Activated naive CD8-positive, alpha-beta T cell treated with anti-CD3 and anti-CD28 coated beads, Interleukin-2, amount 10 ng/mL, durations not matched to agents 7 days and 5 days (primary cell): ENCODE measurements at regions not wholly inside any gene's neighbourhood (a gene's known extent, or its start where the extent isn't known, plus 50 kb on each side); places are given as distances from the start of the nearest gene placed in this dataset.

Source experiments
- ATAC-seq: fragments of 150-1000 bp; cut with Tn5 transposase; one replicate; pipeline ENCODE4 v1.10.0; 2021; ENCODE audit warnings: low read depth, moderate library complexity
- POLR2A ChIA-PET: fragments of 350-600 bp; sonication (Branson Sonifier 250); formaldehyde crosslinking; loops from one replicate; lab custom pipeline; 2021; ENCODE audit warnings: antibody characterized with exemption; lab: Charles Lee
- DNase-seq: peaks from one replicate; pipeline ENCODE4 v3.0.0; 2021
- H3K27ac Mint-ChIP-seq: one replicate; pipeline ENCODE4 v1.8.0; 2022; ENCODE audit warnings: mild to moderate bottlenecking, mixed read lengths
- H3K27me3 Mint-ChIP-seq: one replicate; pipeline ENCODE4 v1.8.0; 2022; ENCODE audit warnings: mild to moderate bottlenecking, moderate library complexity, mixed read lengths
- H3K36me3 Mint-ChIP-seq: one replicate; pipeline ENCODE4 v1.8.0; 2021; ENCODE audit warnings: mild to moderate bottlenecking, mixed read lengths
- H3K4me1 Mint-ChIP-seq: one replicate; pipeline ENCODE4 v1.8.0; 2021; ENCODE audit warnings: mixed read lengths
- H3K4me3 Mint-ChIP-seq: one replicate; pipeline ENCODE4 v1.8.0; 2022; ENCODE audit warnings: mild to moderate bottlenecking, moderate library complexity, mixed read lengths
- H3K9me3 Mint-ChIP-seq: one replicate; pipeline ENCODE4 v1.8.0; 2021; ENCODE audit warnings: mixed read lengths

- POLR2A ChIA-PET = interaction anchor here (0.6 to 0.7 kb wide), 2 partner anchors 37 to 70 kb away, joined by 3 read pairs; no protein-coding TSS in a partner anchor
- no peak for ATAC-seq
- DNase-seq = no peak
- Mint-ChIP-seq H3K27me3 (peaks cover 7% of the 10 kb centered on the region), H3K36me3 (no peaks in the 10 kb centered on the region), H3K27ac (no peak overlapping the region), H3K4me3 (no peak overlapping the region), H3K9me3 (no peaks in the 10 kb centered on the region), H3K4me1 (no peaks in the 10 kb centered on the region)
Measured at GRCh38 chr5:66322786-66323528, 178.9 kb downstream of the SREK1 start.

- peaks cover 7% of the 10 kb centered on the region for H3K27me3 Mint-ChIP-seq
- POLR2A ChIA-PET = interaction anchor here (0.6 to 0.7 kb wide), 2 partner anchors 38 to 70 kb away, joined by 3 read pairs; no protein-coding TSS in a partner anchor
- H3K9me3 Mint-ChIP-seq = no peaks in the 10 kb centered on the region
- DNase-seq (no peak), ATAC-seq (no peak)
- H3K36me3 Mint-ChIP-seq = no peaks in the 10 kb centered on the region
- no peaks in the 10 kb centered on the region for H3K4me1 Mint-ChIP-seq
- H3K4me3 Mint-ChIP-seq = no peak overlapping the region
- no peak overlapping the region for H3K27ac Mint-ChIP-seq
Measured at GRCh38 chr5:66323529-66323895, 179.4 kb downstream of the SREK1 start.

- Mint-ChIP-seq H3K27me3 (peaks cover 3% of the 10 kb centered on the region), H3K4me3 (no peak overlapping the region), H3K36me3 (no peaks in the 10 kb centered on the region), H3K27ac (no peak overlapping the region), H3K4me1 (no peaks in the 10 kb centered on the region), H3K9me3 (peaks cover 2% of the 10 kb centered on the region)
- POLR2A ChIA-PET = no interaction called here
- DNase-seq = no peak
- no peak for ATAC-seq
Measured at GRCh38 chr5:66324357-66324756, 180.3 kb downstream of the SREK1 start.

- DNase-seq (no peak), ATAC-seq (no peak)
- POLR2A ChIA-PET = no interaction called here
- H3K9me3 Mint-ChIP-seq = peaks cover 5% of the 10 kb centered on the region
- no peaks in the 10 kb centered on the region for H3K4me1 Mint-ChIP-seq
- H3K27ac Mint-ChIP-seq = no peak overlapping the region
- H3K36me3 Mint-ChIP-seq = peaks cover 3% of the 10 kb centered on the region
- no peak overlapping the region for H3K4me3 Mint-ChIP-seq
- peaks cover 3% of the 10 kb centered on the region for H3K27me3 Mint-ChIP-seq
Measured at GRCh38 chr5:66326276-66326675, 182.2 kb downstream of the SREK1 start.

GRCh38 chr5:66327008-66327407 lies 182.9 kb downstream of the SREK1 start:
- POLR2A ChIA-PET = no interaction called here
- H3K9me3 Mint-ChIP-seq = peaks cover 5% of the 10 kb centered on the region
- H3K36me3 Mint-ChIP-seq = peaks cover 3% of the 10 kb centered on the region
- ATAC-seq (no peak), DNase-seq (no peak)
- H3K4me3 Mint-ChIP-seq = no peak overlapping the region
- H3K27me3 Mint-ChIP-seq = peaks cover 3% of the 10 kb centered on the region
- no peaks in the 10 kb centered on the region for H3K4me1 Mint-ChIP-seq
- H3K27ac Mint-ChIP-seq = no peak overlapping the region

- POLR2A ChIA-PET = no interaction called here
- Mint-ChIP-seq H3K4me1 (no peaks in the 10 kb centered on the region), H3K27me3 (no peaks in the 10 kb centered on the region), H3K9me3 (peaks cover 5% of the 10 kb centered on the region), H3K27ac (no peak overlapping the region), H3K4me3 (no peak overlapping the region), H3K36me3 (peaks cover 3% of the 10 kb centered on the region)
- no peak for DNase-seq
- no peak for ATAC-seq
Measured at GRCh38 chr5:66329078-66329477, 185.0 kb downstream of the SREK1 start.

- no peak overlapping the region for H3K4me3 Mint-ChIP-seq
- POLR2A ChIA-PET = no interaction called here
- no peak for ATAC-seq
- peaks cover 5% of the 10 kb centered on the region for H3K9me3 Mint-ChIP-seq
- H3K36me3 Mint-ChIP-seq = peaks cover 3% of the 10 kb centered on the region
- DNase-seq = no peak
- no peaks in the 10 kb centered on the region for H3K4me1 Mint-ChIP-seq
- no peak overlapping the region for H3K27ac Mint-ChIP-seq
- H3K27me3 Mint-ChIP-seq = peaks cover 12% of the 10 kb centered on the region
Measured at GRCh38 chr5:66333192-66333591, 189.1 kb downstream of the SREK1 start.

- POLR2A ChIA-PET = no interaction called here
Measured at GRCh38 chr5:66337626-66338226, 193.6 kb downstream of the SREK1 start.

GRCh38 chr5:66338828-66339227 lies 194.7 kb downstream of the SREK1 start:
- ATAC-seq (no peak), DNase-seq (no peak)
- no peaks in the 10 kb centered on the region for H3K9me3 Mint-ChIP-seq
- peaks cover 19% of the 10 kb centered on the region for H3K27me3 Mint-ChIP-seq
- no peak overlapping the region for H3K4me3 Mint-ChIP-seq
- H3K27ac Mint-ChIP-seq = no peak overlapping the region
- POLR2A ChIA-PET = no interaction called here
- no peaks in the 10 kb centered on the region for H3K36me3 Mint-ChIP-seq
- no peaks in the 10 kb centered on the region for H3K4me1 Mint-ChIP-seq

More at GRCh38 chr5:66337626-66338226, 193.6 kb downstream of the SREK1 start:
- Mint-ChIP-seq H3K4me3 (no peak overlapping the region), H3K27me3 (peaks cover 19% of the 10 kb centered on the region), H3K4me1 (no peaks in the 10 kb centered on the region), H3K9me3 (no peaks in the 10 kb centered on the region), H3K27ac (no peak overlapping the region), H3K36me3 (no peaks in the 10 kb centered on the region)
- ATAC-seq (no peak), DNase-seq (no peak)

GRCh38 chr5:66339896-66340295 lies 195.8 kb downstream of the SREK1 start:
- Mint-ChIP-seq H3K27me3 (peaks cover 19% of the 10 kb centered on the region), H3K4me3 (no peak overlapping the region), H3K4me1 (no peaks in the 10 kb centered on the region), H3K36me3 (no peaks in the 10 kb centered on the region), H3K9me3 (no peaks in the 10 kb centered on the region), H3K27ac (no peak overlapping the region)
- DNase-seq (no peak), ATAC-seq (no peak)
- POLR2A ChIA-PET = no interaction called here

- Mint-ChIP-seq H3K4me1 (no peaks in the 10 kb centered on the region), H3K27ac (no peak overlapping the region), H3K36me3 (no peaks in the 10 kb centered on the region), H3K27me3 (peaks cover 21% of the 10 kb centered on the region), H3K9me3 (no peaks in the 10 kb centered on the region), H3K4me3 (no peak overlapping the region)
- DNase-seq = no peak
- POLR2A ChIA-PET = no interaction called here
- no peak for ATAC-seq
Measured at GRCh38 chr5:66340786-66341185, 196.7 kb downstream of the SREK1 start.

- Mint-ChIP-seq H3K4me3 (no peak overlapping the region), H3K27ac (no peak overlapping the region), H3K9me3 (no peaks in the 10 kb centered on the region), H3K4me1 (no peaks in the 10 kb centered on the region), H3K36me3 (no peaks in the 10 kb centered on the region), H3K27me3 (peaks cover 14% of the 10 kb centered on the region)
- no peak for ATAC-seq
- POLR2A ChIA-PET = no interaction called here
- no peak for DNase-seq
Measured at GRCh38 chr5:66342341-66342880, 198.3 kb downstream of the SREK1 start.

- Mint-ChIP-seq H3K36me3 (no peaks in the 10 kb centered on the region), H3K9me3 (no peaks in the 10 kb centered on the region), H3K4me1 (no peaks in the 10 kb centered on the region), H3K4me3 (no peak overlapping the region), H3K27ac (no peak overlapping the region), H3K27me3 (peaks cover 11% of the 10 kb centered on the region)
- ATAC-seq (no peak), DNase-seq (no peak)
- POLR2A ChIA-PET = no interaction called here
Measured at GRCh38 chr5:66343370-66344071, 199.4 kb downstream of the SREK1 start.
